ENCODE measurements at regions not wholly inside any gene's neighbourhood (a gene's known extent, or its start where the extent isn't known, plus 50 kb on each side); places are given as distances from the start of the nearest gene placed in this dataset.

DNA sequence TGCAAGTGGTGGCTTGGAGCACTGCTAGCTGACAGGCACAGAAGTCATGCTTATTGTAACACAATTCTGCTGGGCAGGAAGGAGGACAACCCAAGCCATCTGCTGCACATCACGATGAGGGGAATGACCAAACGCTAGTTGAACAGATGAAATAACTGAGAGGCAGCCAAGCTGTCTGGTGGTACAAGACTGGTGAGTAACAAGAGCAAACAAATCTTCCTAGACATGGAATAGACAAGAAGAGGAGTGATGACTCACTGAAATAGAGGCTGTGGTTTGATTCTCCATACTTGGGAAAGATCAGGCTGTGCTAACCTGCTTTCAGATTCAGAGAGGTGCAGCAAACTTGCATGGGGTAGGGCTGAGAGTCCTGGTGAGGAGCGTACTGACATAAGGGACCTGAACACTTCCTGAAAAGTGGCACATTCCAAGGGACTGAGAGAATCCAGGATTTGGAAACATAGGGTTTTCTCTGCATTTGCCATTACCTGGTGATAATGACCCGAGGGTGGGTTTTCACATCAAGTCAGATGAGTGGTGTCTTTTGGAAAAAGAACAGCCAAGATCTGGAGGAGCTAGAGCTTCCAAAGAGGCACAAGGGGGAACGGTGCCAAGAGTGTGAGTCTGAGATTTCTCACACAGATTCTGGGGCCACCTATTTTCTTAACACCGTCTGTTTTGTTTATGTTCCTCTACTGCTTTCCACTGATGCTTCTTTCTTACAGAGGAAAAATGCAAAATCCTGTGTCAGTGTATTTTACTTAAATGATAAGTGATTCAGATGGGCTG is 60.0 kb downstream of the PRL start:
- TF ChIP-seq SIN3A (IDR thresholded peaks at IDR 0.05; ENCODE audit: borderline replicate concordance, low read depth, low read length) (no peak), TCF12 (IDR thresholded peaks at IDR 0.05) (peak; percentile 89), MEF2A (IDR thresholded peaks at IDR 0.05; ENCODE audit: borderline replicate concordance, low read depth) (no peak), MXI1 (IDR thresholded peaks at IDR 0.05; ENCODE audit: low read depth, low read length) (no peak), POLR2AphosphoS5 (IDR thresholded peaks at IDR 0.05; ENCODE audit: low read depth, low read length) (no peak), TAF1 (IDR thresholded peaks at IDR 0.05; ENCODE audit: borderline replicate concordance, low read depth, low read length) (no peak), YY1 (IDR thresholded peaks at IDR 0.05; ENCODE audit: low read depth) (no peak), FOSL2 (IDR thresholded peaks at IDR 0.05; ENCODE audit: borderline replicate concordance, low read depth) (peak; percentile 67)
- TF ChIP-seq, protein P1, sequence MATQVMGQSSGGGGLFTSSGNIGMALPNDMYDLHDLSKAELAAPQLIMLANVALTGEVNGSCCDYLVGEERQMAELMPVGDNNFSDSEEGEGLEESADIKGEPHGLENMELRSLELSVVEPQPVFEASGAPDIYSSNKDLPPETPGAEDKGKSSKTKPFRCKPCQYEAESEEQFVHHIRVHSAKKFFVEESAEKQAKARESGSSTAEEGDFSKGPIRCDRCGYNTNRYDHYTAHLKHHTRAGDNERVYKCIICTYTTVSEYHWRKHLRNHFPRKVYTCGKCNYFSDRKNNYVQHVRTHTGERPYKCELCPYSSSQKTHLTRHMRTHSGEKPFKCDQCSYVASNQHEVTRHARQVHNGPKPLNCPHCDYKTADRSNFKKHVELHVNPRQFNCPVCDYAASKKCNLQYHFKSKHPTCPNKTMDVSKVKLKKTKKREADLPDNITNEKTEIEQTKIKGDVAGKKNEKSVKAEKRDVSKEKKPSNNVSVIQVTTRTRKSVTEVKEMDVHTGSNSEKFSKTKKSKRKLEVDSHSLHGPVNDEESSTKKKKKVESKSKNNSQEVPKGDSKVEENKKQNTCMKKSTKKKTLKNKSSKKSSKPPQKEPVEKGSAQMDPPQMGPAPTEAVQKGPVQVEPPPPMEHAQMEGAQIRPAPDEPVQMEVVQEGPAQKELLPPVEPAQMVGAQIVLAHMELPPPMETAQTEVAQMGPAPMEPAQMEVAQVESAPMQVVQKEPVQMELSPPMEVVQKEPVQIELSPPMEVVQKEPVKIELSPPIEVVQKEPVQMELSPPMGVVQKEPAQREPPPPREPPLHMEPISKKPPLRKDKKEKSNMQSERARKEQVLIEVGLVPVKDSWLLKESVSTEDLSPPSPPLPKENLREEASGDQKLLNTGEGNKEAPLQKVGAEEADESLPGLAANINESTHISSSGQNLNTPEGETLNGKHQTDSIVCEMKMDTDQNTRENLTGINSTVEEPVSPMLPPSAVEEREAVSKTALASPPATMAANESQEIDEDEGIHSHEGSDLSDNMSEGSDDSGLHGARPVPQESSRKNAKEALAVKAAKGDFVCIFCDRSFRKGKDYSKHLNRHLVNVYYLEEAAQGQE (IDR thresholded peaks at IDR 0.05; ENCODE audit: low read depth, low read length), result no peak
- TF ChIP-seq, protein P2, sequence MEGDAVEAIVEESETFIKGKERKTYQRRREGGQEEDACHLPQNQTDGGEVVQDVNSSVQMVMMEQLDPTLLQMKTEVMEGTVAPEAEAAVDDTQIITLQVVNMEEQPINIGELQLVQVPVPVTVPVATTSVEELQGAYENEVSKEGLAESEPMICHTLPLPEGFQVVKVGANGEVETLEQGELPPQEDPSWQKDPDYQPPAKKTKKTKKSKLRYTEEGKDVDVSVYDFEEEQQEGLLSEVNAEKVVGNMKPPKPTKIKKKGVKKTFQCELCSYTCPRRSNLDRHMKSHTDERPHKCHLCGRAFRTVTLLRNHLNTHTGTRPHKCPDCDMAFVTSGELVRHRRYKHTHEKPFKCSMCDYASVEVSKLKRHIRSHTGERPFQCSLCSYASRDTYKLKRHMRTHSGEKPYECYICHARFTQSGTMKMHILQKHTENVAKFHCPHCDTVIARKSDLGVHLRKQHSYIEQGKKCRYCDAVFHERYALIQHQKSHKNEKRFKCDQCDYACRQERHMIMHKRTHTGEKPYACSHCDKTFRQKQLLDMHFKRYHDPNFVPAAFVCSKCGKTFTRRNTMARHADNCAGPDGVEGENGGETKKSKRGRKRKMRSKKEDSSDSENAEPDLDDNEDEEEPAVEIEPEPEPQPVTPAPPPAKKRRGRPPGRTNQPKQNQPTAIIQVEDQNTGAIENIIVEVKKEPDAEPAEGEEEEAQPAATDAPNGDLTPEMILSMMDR (IDR thresholded peaks at IDR 0.05), result no peak
- TF ChIP-seq, protein P3, sequence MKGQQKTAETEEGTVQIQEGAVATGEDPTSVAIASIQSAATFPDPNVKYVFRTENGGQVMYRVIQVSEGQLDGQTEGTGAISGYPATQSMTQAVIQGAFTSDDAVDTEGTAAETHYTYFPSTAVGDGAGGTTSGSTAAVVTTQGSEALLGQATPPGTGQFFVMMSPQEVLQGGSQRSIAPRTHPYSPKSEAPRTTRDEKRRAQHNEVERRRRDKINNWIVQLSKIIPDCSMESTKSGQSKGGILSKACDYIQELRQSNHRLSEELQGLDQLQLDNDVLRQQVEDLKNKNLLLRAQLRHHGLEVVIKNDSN (IDR thresholded peaks at IDR 0.05; ENCODE audit: borderline replicate concordance, low read depth), result no peak
- TF ChIP-seq, protein P4, sequence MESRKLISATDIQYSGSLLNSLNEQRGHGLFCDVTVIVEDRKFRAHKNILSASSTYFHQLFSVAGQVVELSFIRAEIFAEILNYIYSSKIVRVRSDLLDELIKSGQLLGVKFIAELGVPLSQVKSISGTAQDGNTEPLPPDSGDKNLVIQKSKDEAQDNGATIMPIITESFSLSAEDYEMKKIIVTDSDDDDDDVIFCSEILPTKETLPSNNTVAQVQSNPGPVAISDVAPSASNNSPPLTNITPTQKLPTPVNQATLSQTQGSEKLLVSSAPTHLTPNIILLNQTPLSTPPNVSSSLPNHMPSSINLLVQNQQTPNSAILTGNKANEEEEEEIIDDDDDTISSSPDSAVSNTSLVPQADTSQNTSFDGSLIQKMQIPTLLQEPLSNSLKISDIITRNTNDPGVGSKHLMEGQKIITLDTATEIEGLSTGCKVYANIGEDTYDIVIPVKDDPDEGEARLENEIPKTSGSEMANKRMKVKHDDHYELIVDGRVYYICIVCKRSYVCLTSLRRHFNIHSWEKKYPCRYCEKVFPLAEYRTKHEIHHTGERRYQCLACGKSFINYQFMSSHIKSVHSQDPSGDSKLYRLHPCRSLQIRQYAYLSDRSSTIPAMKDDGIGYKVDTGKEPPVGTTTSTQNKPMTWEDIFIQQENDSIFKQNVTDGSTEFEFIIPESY (IDR thresholded peaks at IDR 0.05; ENCODE audit: borderline replicate concordance, low read depth), result no peak
